ENCODE measurements at regions not wholly inside any gene's neighbourhood (a gene's known extent, or its start where the extent isn't known, plus 50 kb on each side); places are given as distances from the start of the nearest gene placed in this dataset.
"Not testable (repeated sequence)": the region's sequence is repeated elsewhere in the genome, so short reads cannot be mapped to it uniquely, and the experiment has no call there.

DNA sequence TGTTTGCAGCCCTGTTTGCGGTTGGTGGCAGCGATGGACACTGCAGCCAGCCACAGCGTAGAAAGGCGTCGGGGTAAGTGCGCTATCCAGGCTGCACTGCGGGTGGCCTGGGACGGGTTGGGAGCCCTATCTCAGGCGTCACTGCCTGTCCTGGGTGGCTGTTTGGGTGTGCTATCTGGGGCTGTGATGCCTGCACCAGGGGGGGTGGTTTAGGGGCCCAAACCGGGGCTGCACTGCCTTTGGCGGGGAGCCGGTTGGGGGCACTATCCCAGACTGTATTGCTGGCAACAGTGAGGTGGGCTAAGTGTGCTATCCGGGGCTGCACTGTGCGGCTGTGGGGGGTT lies 248.2 kb downstream of the TP53TG3F start:
- TF ChIP-seq, protein P1, sequence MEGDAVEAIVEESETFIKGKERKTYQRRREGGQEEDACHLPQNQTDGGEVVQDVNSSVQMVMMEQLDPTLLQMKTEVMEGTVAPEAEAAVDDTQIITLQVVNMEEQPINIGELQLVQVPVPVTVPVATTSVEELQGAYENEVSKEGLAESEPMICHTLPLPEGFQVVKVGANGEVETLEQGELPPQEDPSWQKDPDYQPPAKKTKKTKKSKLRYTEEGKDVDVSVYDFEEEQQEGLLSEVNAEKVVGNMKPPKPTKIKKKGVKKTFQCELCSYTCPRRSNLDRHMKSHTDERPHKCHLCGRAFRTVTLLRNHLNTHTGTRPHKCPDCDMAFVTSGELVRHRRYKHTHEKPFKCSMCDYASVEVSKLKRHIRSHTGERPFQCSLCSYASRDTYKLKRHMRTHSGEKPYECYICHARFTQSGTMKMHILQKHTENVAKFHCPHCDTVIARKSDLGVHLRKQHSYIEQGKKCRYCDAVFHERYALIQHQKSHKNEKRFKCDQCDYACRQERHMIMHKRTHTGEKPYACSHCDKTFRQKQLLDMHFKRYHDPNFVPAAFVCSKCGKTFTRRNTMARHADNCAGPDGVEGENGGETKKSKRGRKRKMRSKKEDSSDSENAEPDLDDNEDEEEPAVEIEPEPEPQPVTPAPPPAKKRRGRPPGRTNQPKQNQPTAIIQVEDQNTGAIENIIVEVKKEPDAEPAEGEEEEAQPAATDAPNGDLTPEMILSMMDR (IDR thresholded peaks at IDR 0.05 in 8 of 11, conservative IDR thresholded peaks at IDR 0.05 in 3 of 11), result not testable (repeated sequence)
- TF ChIP-seq POLR2A, POLR2AphosphoS5 (IDR thresholded peaks at IDR 0.05): not testable (repeated sequence)

All from spleen (tissue), 7 donors.